HG03342 (cell line): ENCODE measurements at regions not wholly inside any gene's neighbourhood (a gene's known extent, or its start where the extent isn't known, plus 50 kb on each side); places are given as distances from the start of the nearest gene placed in this dataset.

Source experiments
- ATAC-seq: cut with Tn5 transposase; IDR thresholded peaks from one replicate; pipeline ENCODE4 v1.9.1; 2021; ENCODE audit warnings: mild to moderate bottlenecking, moderate library complexity; ENCODE audit not compliant: unreplicated experiment

DNA sequence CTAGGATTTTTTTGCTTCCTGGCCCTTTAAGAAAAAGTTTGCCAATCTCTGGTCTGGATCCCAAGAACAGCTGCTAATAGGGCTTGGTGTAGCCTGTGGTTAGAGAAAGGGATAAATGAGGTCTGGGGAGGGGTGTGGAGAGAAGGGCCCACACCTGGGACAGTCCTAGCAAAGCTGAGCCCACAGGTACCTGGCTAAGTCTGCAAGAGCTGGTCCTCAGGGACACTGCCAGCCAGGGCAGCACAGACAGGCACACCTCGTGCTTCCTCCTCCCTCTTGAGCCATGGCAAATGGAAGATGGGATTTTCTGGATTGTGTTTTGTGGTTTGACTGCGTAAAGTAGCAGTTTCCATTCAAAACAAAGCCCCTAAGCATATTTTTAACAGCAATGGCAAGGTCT is 217.5 kb downstream of the SOX9 start:
- ATAC-seq = no peak

- ATAC-seq = no peak
Observed at GRCh38 chr17:72338847-72339790, 218.3 kb downstream of the SOX9 start.

GRCh38 chr17:72340836-72341235 is 220.0 kb downstream of the SOX9 start:
- no peak for ATAC-seq

DNA sequence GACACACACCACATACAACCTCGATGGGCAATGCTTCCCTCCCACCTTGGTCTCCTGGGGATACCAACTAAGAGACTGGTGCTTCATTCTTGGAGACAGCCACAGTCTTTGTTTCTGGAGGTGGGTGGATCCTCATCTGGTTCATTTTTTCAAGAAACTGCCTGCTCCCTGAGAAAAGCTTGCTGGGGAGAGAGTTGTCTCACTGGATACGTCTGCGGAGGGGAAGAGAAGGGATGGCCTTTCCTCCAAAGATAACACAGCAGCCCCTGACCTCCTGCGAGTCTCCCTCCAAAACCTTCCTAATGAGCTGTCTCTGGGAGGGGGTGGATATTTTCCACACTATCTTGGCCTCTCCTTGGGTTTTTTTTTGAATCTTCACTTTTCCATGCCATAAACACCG is 221.2 kb downstream of the SOX9 start:
- ATAC-seq = no peak

- no peak for ATAC-seq
Observed at GRCh38 chr17:72342627-72343527, 222.1 kb downstream of the SOX9 start.

GRCh38 chr17:72343911-72344310 is 223.1 kb downstream of the SOX9 start:
- ATAC-seq = no peak

DNA sequence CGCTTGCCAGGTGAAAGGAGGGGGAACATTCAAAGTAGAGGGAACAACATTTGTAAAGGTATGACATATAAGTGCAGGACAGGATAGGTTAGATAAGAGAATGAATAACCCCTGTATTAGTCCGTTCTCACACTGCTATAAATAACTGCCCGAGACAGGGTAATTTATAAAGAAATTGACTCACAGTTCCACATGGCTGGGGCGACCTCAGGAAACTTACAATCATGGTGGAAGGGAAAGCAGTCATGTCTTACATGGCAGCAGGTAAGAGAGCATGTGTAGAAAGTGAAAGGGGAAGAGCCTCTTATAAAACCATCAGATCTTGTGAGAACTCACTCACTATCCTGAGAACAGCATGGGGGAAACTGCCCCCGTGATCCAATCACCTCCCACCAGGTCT is 223.8 kb downstream of the SOX9 start:
- ATAC-seq = no peak

- no peak for ATAC-seq
Observed at GRCh38 chr17:72345088-72345487, 224.3 kb downstream of the SOX9 start.

DNA sequence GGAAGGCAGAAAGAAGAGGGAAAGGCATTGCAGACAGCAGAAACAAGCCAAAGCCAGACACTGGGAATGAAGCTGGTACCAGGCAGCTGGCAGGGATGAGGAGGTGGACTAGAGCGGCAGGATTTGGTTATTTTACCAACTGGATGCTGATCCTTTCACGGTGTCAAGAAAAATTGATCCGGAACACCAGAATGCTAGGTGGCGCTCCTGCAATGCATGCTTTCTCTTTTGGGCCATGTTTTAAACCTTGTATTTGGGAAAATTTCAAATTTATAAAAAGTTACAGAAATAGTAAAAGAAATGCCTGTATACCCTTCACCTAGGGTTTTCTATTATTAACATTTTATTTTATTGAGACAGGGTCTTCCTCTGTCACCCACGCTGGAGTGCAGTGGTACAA is 224.7 kb downstream of the SOX9 start:
- ATAC-seq = no peak

DNA sequence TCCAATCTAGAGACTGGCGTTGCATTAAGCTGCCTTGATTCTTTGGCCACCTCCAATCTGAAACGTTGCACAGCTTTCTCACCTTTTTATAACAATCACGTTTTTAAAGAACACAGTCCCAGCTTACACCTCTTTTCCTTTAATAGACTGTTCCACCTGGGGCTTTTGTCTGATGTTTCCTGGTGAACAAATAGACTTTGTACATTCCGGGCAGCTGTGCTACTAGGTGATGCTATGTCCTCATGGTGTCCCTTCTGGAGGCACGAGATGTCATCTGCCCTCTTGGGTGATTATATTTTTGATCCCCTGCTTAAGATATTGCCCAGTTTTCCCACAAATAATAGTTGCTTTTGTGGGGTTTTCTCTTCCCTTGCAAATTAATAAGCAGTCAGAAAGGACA is 225.5 kb downstream of the SOX9 start:
- ATAC-seq = no peak

DNA sequence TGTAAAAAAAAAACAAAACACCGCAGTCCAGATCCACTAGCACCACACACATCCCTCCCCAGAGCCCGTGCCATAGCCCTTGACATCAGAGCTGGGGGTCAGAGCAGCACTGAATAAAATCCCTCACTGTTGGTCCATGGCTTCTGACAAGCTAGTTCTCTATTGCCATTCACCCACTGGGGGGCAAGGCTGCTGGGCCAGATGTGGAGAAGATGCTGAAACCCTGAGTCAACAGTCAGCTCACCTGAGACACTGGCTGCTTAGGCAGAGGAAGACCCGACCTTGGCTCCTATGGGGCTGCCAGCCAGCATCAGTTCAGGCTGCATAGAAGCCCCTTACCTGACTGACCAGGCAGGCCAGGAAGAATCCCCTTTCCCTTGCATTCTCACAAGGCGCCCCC is 228.2 kb downstream of the SOX9 start:
- ATAC-seq = no peak

GRCh38 chr17:72349491-72349995 is 228.7 kb downstream of the SOX9 start:
- no peak for ATAC-seq

GRCh38 chr17:72350073-72350472 is 229.3 kb downstream of the SOX9 start:
- ATAC-seq = no peak

- ATAC-seq = no peak
Observed at GRCh38 chr17:72351365-72351764, 230.5 kb downstream of the SOX9 start.

- no peak for ATAC-seq
Observed at GRCh38 chr17:72351884-72352346, 231.1 kb downstream of the SOX9 start.

- ATAC-seq = no peak
Observed at GRCh38 chr17:72353502-72353901, 232.7 kb downstream of the SOX9 start.

DNA sequence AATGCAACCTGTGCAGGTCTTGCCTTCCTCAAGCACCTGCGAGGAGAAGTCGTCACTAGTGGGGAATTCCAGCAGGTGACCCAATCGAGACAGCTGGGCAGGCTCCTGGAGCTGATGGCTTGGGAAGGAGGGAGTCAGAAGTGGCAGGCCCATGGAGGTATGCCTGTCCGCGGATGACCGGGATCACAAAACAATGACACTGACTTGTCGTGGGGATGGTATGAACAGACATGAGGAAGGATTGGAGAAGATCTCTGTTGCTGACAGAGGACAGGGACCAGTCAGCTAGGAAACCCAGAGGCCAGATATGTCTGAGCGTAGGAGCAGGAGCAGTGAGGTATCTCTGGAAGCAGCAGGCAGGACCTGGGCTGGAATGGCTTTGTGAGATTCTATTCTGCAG is 233.3 kb downstream of the SOX9 start:
- no peak for ATAC-seq

- no peak for ATAC-seq
Observed at GRCh38 chr17:72357764-72358365, 237.0 kb downstream of the SOX9 start.

DNA sequence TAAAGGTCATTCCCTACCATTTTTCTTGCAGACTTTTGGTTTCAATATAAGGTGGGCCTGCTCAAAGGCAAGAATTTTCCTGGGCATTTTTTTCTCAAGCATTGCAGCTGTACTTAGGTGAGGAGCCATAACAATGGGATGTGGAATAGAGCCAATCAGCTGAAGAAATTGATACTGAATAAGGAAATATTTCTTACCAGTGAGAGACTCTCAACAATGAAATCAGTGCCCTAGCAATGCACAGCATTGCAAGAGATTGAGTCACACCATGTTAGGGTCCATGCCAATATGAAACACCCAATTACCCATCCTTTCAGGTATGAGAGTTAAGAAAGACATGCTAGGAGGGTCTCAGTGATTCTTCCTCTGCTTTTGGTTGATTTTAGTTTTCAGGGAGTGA is 237.6 kb downstream of the SOX9 start:
- ATAC-seq = no peak

- no peak for ATAC-seq
Observed at GRCh38 chr17:72359274-72359673, 238.5 kb downstream of the SOX9 start.

- ATAC-seq = no peak
Observed at GRCh38 chr17:72359811-72360210, 239.0 kb downstream of the SOX9 start.
